SK-N-SH (cell line): ENCODE measurements at regions not wholly inside any gene's neighbourhood (a gene's known extent, or its start where the extent isn't known, plus 50 kb on each side); places are given as distances from the start of the nearest gene placed in this dataset.

Experiments used
- CHD2 ChIP-seq: fragments of 150-350 bp; IDR thresholded peaks from 2 replicates; pipeline ENCODE4 v1.6.1; 2018; ENCODE audit warnings: low read length; ENCODE audit not compliant: partially characterized antibody
- CTCF ChIP-seq: fragments of 200-600 bp; sonication (generic); IDR thresholded peaks from 2 replicates; pipeline ENCODE4 v1.6.1; 2017; ENCODE audit warnings: antibody characterized with exemption, mild to moderate bottlenecking, moderate library complexity
- EZH2phosphoT487 ChIP-seq: fragments of 200-600 bp; sonication (generic); IDR thresholded peaks from 2 replicates; pipeline ENCODE4 v1.6.1; 2017; ENCODE audit warnings: low read depth, mixed run types, mild to moderate bottlenecking, antibody characterized with exemption, moderate library complexity, borderline replicate concordance
- MXI1 ChIP-seq: IDR thresholded peaks from 2 replicates; pipeline ENCODE4 v1.6.1; 2012; ENCODE audit warnings: mild to moderate bottlenecking, low read depth, low read length, improper control_type of control experiment
- REST ChIP-seq: IDR thresholded peaks from 2 replicates; pipeline ENCODE4 v1.6.1; 2012; ENCODE audit warnings: mild to moderate bottlenecking, low read depth, low read length, moderate library complexity
- USF1 ChIP-seq: IDR thresholded peaks from 2 replicates; pipeline ENCODE4 v1.4.0; 2012; ENCODE audit warnings: low read depth, borderline replicate concordance

GRCh38 chrX:35722128-35722527 is 76.0 kb upstream of the MAGEB16 start:
- TF ChIP-seq CTCF (no peak), MXI1 (no peak), USF1 (no peak), REST (no peak), EZH2phosphoT487 (no peak), CHD2 (no peak)
